ENCODE measurements at regions not wholly inside any gene's neighbourhood (a gene's known extent, or its start where the extent isn't known, plus 50 kb on each side); places are given as distances from the start of the nearest gene placed in this dataset.

GRCh38 chr22:27194096-27194748, 536.8 kb downstream of the MIAT start:
- no peak overlapping the region for H2AK5ac ChIP-seq (ENCODE audit: low read depth, low read length)
- H3K27ac ChIP-seq (ENCODE audit: low read depth, low read length): no peak overlapping the region
- no peak overlapping the region for H2BK120ac ChIP-seq (replicated peaks; ENCODE audit: low read depth, low read length)
- no peak overlapping the region for H3K18ac ChIP-seq (ENCODE audit: extremely low read depth, low read length)
- no peak overlapping the region for H4K5ac ChIP-seq (ENCODE audit: insufficient read length, low read depth, low read length)
- no peak overlapping the region for H2AFZ ChIP-seq (ENCODE audit: low read length)
- no peak overlapping the region for H4K91ac ChIP-seq (replicated peaks; ENCODE audit: insufficient read length, low read length)
- H3K23ac ChIP-seq (ENCODE audit: insufficient read length): no peak overlapping the region
- DNase-seq (ENCODE audit: low read depth in 1 of 2, low spot score in 2 of 2) (no peak), FAIRE-seq (no peak)
- no peak overlapping the region for H3K14ac ChIP-seq (ENCODE audit: insufficient read length)
- no peaks in the 10 kb centered on the region for H4K20me1 ChIP-seq (replicated peaks in 1 of 2; ENCODE audit: control insufficient read depth in 1 of 2, insufficient read depth in 2 of 2, low read length in 2 of 2)
- no peaks in the 10 kb centered on the region for H3K27me3 ChIP-seq (replicated peaks in 1 of 4; ENCODE audit: control insufficient read depth in 3 of 4, extremely low read depth in 1 of 4, insufficient read depth in 3 of 4, low read length in 3 of 4)
- no peak overlapping the region for H3K4ac ChIP-seq (replicated peaks; ENCODE audit: insufficient read length, low read depth, low read length)
- no peak overlapping the region for H2BK15ac ChIP-seq (ENCODE audit: low read length)
- H3K79me1 ChIP-seq (ENCODE audit: low read depth, low read length): no peaks in the 10 kb centered on the region
- H3K23me2 ChIP-seq (ENCODE audit: low read depth, low read length): no peaks in the 10 kb centered on the region
- H2BK20ac ChIP-seq (ENCODE audit: low read length): no peak overlapping the region
- peak; percentile 78 for TF ChIP-seq KDM1A (IDR thresholded peaks at IDR 0.05; ENCODE audit: borderline replicate concordance, low read length)
- peak; percentile 61; the same call in 1 of the 2 replicates for TF ChIP-seq CEBPB (IDR thresholded peaks at IDR 0.05; ENCODE audit: low read depth, low read length)
- no peak for TF ChIP-seq EGR1 (IDR thresholded peaks at IDR 0.05; ENCODE audit: borderline replicate concordance, low read depth, low read length)
- TF ChIP-seq, protein P1, sequence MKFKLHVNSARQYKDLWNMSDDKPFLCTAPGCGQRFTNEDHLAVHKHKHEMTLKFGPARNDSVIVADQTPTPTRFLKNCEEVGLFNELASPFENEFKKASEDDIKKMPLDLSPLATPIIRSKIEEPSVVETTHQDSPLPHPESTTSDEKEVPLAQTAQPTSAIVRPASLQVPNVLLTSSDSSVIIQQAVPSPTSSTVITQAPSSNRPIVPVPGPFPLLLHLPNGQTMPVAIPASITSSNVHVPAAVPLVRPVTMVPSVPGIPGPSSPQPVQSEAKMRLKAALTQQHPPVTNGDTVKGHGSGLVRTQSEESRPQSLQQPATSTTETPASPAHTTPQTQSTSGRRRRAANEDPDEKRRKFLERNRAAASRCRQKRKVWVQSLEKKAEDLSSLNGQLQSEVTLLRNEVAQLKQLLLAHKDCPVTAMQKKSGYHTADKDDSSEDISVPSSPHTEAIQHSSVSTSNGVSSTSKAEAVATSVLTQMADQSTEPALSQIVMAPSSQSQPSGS (IDR thresholded peaks at IDR 0.05; ENCODE audit: low read length): no peak
- H3K4me1 ChIP-seq (replicated peaks in 1 of 4; ENCODE audit: control insufficient read depth in 3 of 4, insufficient read depth in 4 of 4, low read length in 3 of 4): peaks cover 0 to 3% (median 0%) of the 10 kb centered on the region in 4 experiments; a peak in 1 of 7 replicates
- no peak overlapping the region for H3K4me3 ChIP-seq (ENCODE audit: extremely low read depth in 1 of 4, insufficient read depth in 2 of 4, low read depth in 3 of 4, low read length in 4 of 4)
- no peak overlapping the region for H2BK12ac ChIP-seq (ENCODE audit: low read depth, low read length)
- H3K9me3 ChIP-seq (ENCODE audit: insufficient read depth in 2 of 2, low read depth in 1 of 2, low read length in 1 of 2): peaks cover 9 to 11% of the 10 kb centered on the region in 2 experiments
- no peak overlapping the region for H4K8ac ChIP-seq (ENCODE audit: extremely low read depth, insufficient read depth, low read length)
- H3K4me2 ChIP-seq (ENCODE audit: insufficient read depth in 1 of 2, low read depth in 2 of 2, low read length in 2 of 2): no peak overlapping the region
- 78% methylated on average over 4 of the region's 4 CpGs; no CpG with 5 or more reads in 1 of the 2 experiments for WGBS, 2 experiments (ENCODE audit: extremely low coverage in 1 of 2, insufficient coverage in 1 of 2, insufficient read length in 1 of 2, insufficient replicate concordance in 2 of 2, low coverage in 1 of 2, low lambda C conversion rate in 2 of 2, missing lambda C conversion rate in 1 of 2)
- H3K56ac ChIP-seq (replicated peaks; ENCODE audit: insufficient read length, low read depth, low read length): no peak overlapping the region
- no peak overlapping the region for H3K9ac ChIP-seq (replicated peaks in 1 of 4; ENCODE audit: extremely low read depth in 1 of 4, low read depth in 3 of 4, low read length in 3 of 4)
- POLR2A ChIA-PET (ENCODE audit: partially characterized antibody): interaction anchor here (1.6 kb wide), 1 partner anchor 13 kb away, joined by 4 read pairs; no protein-coding TSS in a partner anchor
- H3K79me2 ChIP-seq (ENCODE audit: control insufficient read depth in 1 of 2, insufficient read depth in 2 of 2, low read length in 2 of 2): no peaks in the 10 kb centered on the region
- CTCF ChIA-PET (ENCODE audit: partially characterized antibody): interaction anchor here (0.8 to 1.2 kb wide), 3 partner anchors 20 to 343 kb away, joined by 3 read pairs; no protein-coding TSS in a partner anchor
- H3K36me3 ChIP-seq (ENCODE audit: control insufficient read depth in 2 of 4, insufficient read depth in 4 of 4, low read length in 3 of 4): no peaks in the 10 kb centered on the region
- no peak overlapping the region for H2BK5ac ChIP-seq (ENCODE audit: low read depth, low read length)

Measured in H1 (cell line).